Right lobe of liver (tissue), 4 donors: ENCODE measurements at regions not wholly inside any gene's neighbourhood (a gene's known extent, or its start where the extent isn't known, plus 50 kb on each side); places are given as distances from the start of the nearest gene placed in this dataset.

Experiments used
- CTCF ChIP-seq, 4 donors: fragments of 200-600 bp in 3 of 4; fragments of 450-650 bp in 1 of 4; IDR thresholded peaks; one replicate each; pipeline versions ENCODE4 v1.5.1 to v1.8.0; 2016 to 2022; ENCODE audit warnings: antibody characterized with exemption in 4 of 4, mild to moderate bottlenecking in 2 of 4
- POLR2A ChIP-seq: fragments of 450-650 bp; IDR thresholded peaks from one replicate; pipeline ENCODE4 v1.6.1; 2017; ENCODE audit warnings: antibody characterized with exemption, mild to moderate bottlenecking
- donor health status: DM: no; HTN: no; CAD: no.
- donor health status: DM: no; HTN: no; CAD: no.
- donor health status: DM: no; HTN: yes; CAD: no.

DNA sequence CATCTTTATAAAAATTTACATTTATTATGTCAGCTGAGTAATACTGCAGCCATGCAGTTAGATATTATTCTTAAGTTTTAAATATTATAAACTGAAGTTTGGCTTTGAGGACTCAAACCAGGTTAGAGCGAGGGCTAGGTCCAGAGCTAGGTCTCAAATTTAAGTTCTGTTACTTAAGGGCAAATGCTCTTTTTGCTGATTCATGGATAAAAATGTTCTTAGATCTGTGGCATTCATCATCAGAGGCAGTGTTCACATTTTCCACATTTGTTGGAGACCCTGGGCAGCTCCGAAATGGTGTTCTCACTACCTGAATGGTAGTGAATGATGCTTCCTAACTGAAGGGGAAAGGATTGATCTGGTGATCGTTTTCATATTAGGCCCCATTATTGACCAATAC lies 121.4 kb upstream of the MB21D2 start:
- TF ChIP-seq CTCF (IDR thresholded peaks at IDR 0.05), result no peak
- no peak for TF ChIP-seq POLR2A
